Kidney tubule cell (primary cell): ENCODE measurements at regions not wholly inside any gene's neighbourhood (a gene's known extent, or its start where the extent isn't known, plus 50 kb on each side); places are given as distances from the start of the nearest gene placed in this dataset.
"Not testable (repeated sequence)": the region's sequence is repeated elsewhere in the genome, so short reads cannot be mapped to it uniquely, and the experiment has no call there.

Source experiments
- DNase-seq: peaks from one replicate; pipeline ENCODE4 v3.0.0-alpha.2; 2018; ENCODE audit warnings: low spot score

DNA sequence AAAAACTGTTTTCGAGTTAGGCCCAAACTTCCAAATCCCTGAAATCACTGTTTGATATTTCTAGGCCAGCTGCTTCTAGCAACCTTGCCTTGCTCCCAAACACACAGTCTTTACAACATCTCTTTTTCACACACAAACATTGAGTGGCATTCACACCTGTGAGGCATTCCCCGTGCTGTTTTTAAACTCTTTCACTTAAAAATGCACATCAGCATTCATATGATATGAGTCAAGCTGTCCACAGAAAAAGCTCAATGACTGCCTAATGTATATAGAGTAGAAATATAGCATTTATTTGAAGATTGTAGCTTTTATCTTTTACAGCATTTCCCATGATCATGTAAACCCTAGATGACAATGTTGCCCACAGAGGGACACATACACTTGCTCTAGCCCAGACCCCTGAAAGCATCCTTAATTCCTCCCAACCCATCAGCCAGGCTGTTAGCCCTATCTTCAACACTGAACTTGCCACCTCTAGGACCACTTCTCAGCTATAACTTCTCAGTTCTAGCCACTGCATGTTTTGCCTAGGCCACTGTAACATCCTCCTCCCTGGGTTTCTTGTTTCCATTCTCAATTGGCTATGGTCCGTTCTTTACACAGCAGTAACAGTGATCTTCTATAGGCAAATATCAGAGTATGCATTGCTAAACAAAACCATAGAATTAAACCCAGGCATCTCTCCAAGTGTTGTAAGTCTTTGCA lies 782.6 kb downstream of the DIPK2A start:
- DNase-seq, result no peak

DNA sequence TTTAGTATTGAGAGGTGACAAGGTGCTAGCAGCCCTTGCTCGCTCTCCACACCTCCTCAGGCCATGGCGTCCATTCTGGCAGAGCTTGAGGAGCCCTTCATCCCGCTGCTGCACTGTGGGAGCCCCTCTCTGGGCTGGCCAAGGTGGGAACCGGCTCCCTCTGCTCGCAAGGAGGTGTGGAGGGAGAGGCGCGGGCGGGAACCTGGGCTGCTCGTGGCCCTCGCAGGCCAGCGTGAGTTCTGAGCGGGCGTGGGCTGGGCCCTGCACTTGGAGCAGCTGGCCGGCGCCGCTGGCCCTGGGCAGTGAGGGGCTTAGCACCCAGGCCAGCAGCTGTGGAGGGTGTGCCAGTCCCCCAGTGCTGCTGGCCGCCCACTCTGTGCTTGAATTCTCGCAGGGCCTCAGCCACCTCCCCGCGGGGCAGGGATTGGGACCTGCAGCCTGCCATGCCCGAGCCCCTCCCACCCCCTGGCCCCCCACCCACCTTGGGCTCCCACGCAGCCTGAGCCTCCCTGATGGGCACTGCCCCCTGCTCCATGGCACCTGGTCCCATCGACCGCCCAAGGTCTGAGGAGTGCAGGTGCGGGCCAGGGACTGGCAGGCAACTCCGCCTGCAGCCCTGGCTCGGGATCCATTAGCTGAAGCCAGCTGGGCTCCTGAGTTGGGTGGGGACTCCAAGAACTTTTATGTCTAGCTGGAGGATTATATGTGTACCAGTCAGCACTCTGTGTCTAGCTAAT lies 785.2 kb downstream of the DIPK2A start:
- no peak for DNase-seq

DNA sequence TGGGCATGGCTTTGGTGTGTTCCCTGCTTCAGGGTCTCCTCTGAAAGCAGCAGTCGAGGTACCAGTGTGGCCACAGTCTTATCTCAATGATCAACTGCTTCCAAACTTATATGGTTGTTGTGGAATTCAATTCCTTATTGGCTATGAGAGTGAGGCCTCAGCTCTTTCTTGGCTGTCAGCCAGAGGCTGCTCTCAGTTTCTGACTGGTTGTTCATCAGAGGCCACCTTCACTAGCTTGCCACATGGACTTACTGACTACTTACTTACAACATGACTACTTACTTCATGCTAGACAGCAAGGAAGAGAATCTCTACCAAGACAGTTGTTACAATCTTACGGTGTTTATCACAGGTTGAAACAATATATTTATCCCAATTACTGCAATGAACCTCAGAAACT lies 789.2 kb downstream of the DIPK2A start:
- peak; percentile 2 for DNase-seq

DNA sequence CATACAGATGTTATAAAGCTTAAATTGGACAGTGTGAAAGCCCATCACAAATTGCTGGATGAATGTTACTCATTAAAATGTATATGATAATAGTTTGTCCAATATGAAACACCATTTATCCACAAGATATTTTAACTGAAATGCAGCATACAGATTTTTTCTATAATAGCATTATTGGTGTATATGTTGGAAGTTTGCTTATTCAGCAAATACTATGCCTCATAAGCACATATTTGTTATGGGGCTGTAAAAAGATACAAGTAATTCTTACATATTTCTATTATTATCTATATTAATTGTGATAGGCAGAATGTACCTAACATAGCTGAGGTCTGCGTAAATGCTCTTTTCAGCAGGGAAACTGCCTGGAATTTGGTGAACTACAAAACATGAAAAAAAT lies 790.5 kb downstream of the DIPK2A start:
- DNase-seq, result no peak

DNA sequence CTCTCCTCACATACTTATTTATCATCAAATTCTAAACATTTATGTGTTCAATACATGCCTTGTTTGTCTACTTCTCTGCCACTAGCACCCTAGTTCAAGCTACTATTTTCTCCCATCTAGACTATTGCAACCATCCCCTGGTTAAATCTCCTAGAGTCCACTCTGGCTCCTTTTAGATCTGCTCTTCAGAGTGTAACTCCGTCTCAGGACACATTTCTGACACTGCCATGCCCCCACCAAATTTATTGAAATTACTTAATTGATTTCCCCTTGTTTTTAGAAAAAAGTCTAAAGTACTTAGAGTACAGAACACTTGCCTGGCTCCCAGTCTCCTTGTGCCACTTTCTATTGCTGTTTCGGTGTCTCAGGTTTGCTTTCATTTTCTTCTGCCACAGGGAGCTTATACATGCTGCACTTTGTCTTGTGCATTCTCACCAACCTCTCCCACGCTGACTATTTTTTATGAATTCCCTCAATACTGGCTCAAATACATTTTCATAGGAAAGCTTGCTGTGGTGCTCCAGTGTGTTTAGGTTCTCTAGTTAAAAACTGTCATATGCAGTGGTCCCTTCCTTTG lies 792.3 kb downstream of the DIPK2A start:
- no peak for DNase-seq

DNA sequence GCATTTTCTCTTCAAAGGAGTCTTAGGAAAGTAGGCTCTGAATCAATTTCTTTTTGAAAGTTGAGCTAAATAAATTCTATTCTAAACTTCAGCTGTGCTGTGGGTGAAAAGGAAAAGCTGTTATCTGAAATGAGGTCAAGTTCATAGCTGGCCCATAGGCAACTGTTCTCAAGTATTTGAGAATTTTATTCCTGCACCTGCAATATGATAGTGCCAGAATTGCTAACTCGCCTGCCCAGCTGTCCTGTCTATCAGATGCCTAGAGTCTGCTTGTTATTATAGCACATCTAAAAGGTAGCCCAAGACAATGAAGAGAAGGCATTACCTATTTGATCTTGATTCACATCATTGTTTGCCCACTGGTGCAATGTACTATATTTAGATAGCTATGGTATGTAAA lies 798.7 kb downstream of the DIPK2A start:
- DNase-seq, result no peak

DNA sequence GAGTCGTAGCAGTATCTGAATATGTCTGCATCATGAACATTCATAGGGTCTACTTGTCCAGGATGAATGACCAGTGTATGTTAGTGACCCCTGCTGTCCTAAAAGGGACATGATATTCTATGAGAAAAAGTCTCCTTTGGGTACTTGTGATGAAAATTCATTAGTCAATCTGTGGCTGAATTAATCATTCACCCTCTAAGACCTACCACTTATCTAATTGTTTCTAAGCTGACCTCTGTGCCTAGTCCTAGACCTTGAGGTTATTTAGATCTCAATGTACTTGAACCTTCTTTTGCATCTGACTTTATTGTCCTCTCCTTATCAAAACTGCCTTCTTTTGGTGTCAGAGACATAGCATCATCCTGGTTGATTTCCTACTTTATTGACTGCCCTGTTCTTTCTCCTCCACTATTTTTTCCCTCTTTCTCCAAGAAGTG lies 799.3 kb downstream of the DIPK2A start:
- DNase-seq, result peak; percentile 30

DNA sequence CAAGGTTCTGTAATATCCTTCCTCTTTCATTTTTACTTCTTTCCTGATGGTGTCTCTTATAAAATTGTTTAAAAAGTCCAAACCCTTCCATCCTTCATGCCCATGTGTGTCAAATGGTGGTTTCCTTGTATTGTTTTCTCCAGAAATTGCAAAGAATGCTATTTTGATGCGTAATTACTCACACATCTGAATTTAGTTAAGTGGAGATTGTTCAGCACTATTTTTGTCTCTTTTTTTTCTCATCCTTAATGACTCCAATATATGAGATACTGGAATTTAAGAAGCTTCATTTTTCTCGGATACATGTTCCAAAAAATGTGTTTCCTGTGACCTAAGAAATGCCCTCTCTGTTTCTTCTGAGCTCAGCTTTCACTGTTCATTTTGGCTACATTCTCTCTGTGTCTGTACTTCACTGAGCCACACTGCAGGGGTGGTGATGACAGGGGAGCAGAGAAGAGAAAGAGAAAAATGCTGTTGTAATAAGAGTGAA lies 799.8 kb downstream of the DIPK2A start:
- DNase-seq, result no peak

DNA sequence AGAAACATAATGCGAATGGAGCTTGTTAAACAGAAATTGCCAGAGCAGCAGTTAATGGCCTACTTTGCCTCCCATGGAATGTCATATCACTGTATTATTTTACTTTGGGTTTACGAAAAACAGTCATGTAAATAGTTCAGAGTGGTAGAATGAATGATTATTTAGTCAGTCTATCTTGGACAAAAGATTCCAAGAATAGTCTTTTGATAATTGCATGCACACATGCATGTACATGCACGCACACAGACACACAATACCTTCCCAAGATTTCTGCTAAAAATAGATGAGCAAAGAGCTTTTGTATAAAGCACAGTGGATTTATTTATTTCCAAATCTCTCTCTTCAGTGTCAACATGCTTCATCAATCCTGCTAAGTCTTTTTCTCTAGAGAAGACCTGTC lies 800.7 kb downstream of the DIPK2A start:
- DNase-seq, result no peak

DNA sequence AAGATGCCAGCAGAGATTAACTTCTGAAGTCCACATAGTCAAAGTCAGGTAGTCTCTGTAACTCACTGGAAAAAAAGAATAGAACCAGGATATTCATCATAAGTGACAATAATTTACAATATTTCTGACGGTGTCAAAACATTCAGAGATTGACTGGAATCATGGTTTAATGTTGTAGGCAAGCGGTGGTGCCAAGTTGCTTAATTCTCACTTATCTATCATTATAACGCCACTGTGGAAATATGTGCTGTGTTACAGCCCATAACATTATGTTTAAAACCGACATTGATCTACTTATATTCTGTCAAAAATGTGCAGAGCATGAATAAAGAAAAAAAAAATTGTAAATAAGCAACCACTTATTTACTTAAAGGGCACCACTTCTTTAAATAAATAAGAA lies 801.7 kb downstream of the DIPK2A start:
- DNase-seq, result no peak

DNA sequence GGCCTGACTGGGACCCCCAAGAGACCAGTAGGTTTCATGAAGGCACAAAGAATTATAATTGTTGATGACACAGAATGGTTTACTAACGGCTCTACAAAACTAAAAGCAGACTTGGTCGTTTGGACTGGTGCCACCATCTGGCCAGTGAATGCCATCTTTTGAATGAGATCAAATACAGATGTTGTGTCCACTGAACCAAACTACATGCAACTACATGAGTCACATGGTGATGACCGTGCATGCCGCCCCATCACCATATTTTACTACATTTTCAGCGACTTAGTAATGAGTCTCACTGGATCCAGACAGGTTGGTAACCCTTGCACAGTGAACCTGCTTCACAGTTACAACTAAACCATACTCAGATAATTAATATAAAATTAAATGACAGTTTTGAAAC lies 803.3 kb downstream of the DIPK2A start:
- peak; percentile 17 for DNase-seq

DNA sequence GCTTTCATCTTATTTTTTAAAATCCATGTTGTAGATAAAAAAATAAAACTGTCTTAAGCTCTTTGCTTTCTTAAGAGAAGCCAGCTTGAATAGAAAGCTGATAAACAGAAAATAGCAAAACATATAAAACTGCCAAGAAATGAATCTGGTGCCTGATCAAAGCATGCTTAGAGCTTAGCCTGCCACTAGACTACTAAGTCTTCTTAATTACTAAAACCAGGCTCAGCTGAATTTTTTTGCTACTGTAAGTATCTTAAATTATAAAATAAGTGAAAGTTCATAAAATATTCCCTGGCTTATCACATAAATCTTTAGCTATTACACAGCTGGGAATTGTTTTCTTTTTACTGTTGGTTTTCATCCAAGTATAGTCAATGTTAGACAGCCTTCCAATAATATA lies 803.9 kb downstream of the DIPK2A start:
- DNase-seq, result no peak

DNA sequence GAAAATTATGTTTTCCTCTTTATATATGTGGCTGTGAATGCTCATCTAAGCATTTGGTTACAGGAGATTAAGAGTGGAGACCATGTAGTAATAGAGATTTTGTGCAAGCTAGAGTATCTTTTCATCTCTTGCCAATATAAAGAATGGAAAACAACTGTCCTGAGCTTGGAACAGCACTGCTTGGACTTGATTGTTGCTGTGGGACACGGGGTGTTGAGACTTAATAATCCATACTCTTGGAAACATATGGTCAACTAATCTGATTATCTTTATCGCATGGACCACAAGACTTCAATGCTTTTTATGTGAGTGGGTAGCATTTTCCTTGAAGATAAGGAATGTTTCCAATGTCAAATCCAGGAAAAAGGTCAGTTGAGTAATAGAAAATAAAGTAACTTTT lies 806.3 kb downstream of the DIPK2A start:
- DNase-seq, result no peak

DNA sequence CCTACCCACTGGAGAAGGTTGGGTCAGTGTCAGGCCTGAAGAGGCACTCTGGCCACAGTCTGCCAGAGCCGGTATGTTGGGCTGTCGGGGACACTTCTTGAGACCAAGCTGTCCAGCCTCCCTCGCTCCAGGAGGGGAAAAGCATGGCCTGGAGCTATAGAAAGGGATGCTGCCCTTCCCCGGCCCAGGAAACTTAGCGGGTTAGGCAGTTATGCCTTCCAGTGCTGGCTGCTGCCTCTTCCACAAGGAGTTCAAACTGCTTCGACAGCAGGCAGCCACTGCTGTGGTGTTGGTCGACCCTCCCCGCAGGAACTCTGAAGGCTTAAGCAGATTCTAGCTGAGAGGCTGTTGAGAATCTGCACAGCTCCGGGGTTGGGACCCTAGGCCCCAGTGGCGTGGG lies 819.4 kb downstream of the DIPK2A start:
- DNase-seq, result no peak

DNA sequence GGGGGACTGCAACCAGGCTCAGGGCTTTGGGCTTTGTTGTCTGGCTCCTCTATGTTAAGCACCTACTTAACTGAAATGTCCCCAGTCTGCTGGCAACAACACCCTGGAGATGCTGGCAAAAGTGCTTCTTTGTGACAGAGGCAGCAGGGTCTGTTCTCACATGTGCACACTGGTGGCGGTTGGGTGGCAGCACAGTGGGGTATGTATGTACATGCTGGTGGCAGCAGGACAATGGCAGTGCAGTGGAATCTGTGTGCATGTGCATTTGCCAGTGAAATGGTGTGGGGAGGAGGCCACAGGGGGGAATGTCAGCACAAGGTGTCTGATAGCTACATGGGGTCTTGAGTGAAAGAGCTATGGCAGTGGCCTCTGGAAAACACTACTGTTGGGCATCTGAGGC lies 830.3 kb downstream of the DIPK2A start:
- no peak for DNase-seq

DNA sequence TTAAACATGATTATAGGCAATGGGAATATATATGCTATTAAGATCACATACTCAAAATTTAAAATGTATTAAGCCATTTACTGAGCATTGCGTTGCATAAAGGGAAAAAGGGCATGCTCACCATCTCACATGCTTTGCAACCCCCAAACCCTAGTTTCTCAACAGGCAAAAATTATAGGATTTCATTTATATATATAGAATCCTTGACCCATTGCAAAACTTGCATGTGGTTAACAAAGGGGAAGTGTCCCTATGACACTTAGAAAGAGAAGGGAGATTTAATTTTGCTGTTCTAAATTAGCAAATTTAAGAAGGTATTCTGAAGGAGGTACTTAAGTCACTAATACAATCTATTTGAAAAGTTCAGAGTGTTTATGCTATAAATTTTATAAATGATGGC lies 837.8 kb downstream of the DIPK2A start:
- no peak for DNase-seq

DNA sequence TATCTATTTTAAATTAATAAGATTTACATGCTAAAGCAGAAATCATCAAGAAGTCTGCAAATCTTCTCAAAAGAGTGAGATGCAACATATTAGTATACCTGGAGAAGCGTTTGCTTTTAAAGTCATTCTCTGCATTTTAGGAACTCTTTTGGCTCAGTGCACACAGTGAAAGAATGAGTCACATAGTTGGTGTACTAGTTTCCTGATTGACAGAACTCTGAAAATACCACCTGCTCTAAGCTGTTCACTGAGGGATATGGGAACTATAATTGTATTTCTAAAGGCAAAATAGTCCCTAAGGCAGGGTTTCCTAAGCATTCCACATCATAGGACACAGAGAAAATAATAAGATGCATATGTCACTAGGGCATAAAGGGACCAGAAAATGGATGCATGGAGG lies 838.5 kb downstream of the DIPK2A start:
- DNase-seq, result no peak

DNA sequence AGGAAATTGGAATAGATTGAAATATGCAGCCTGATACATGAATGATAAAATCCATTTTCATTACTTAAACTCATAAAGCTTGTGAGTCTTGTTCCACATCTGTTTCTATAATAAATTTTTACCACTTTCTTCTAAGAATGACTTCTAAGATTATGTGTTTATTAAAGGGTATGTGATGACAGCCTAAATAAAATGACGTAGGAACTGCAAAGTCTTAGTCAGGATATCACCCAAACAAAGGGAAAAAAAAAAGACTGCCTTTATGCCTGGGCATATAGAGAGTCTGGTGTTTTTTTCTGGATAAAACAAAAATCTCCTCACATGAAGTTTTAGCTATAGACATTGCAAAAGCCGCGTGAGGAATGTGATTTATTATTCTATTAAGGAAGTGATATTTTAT lies 844.0 kb downstream of the DIPK2A start:
- DNase-seq, result no peak

DNA sequence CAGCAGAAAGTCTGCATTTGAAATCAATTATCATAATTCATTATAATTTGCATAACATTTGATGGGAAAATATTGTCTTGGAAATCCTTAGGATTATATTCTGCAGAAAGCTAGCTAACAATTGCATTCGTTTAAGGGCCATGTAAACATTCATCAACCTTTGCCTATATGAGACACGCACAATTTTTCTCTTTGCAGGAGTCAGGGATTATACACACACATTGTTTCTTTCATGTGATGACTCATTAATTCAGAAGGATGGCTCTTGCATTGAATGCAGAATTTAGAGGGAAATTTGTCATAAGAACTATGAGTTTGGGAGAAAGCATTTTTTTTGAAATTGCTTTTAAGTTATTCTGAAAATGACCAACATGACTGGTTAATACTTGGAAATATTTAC lies 844.7 kb downstream of the DIPK2A start:
- DNase-seq, result no peak

DNA sequence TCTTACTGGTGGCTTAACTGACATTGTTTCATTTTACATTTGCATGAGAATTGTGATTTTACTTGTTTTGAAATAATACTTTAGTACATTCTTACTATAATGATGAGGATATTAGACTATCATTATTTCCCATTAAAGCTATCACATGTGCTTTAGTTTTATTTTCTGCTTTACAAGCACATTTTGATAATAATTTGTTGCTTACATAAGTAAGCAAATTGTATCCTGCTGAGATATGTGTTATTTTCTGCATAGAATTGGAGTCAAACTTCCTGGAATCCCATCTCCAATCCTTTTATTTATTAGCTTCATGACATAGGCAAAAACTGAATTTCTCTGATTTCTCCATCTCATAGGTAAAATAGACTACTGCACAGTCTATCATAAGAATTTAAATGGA lies 847.4 kb downstream of the DIPK2A start:
- no peak for DNase-seq

DNA sequence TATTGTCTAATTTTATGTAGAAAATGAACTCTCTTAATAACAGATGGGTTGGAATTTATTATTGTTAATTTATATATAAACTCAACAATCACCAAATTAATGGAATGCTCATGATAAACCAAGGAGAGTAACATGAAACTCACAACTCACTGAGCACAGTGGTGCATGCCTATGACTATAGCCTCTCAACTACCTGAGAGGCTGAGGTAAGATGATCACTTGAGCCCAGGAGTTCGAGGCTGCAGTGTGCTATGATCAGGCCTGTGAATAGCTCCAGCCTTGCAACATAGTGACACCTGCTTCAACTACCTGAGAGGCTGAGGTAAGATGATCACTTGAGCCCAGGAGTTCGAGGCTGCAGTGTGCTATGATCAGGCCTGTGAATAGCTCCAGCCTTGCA lies 848.6 kb downstream of the DIPK2A start:
- DNase-seq, result not testable (repeated sequence)

DNA sequence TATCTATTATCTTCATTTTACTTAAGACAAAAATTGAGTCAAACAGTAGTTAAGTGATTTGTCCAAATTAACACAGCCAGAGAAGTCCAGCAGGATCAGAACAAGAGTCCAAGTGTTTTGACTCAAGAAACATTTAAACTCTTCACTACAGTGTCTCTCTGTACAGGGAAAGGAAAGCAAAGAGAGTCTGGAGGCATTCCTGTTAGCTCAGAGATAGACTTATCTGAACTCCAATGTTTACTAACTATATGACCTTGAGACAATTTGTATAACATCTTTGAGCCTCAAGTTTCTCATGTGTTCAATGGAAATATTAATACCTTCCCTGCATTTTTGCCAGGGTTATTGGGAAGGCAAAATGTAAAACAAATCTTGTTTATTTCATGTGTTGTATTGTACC lies 849.1 kb downstream of the DIPK2A start:
- no peak for DNase-seq

DNA sequence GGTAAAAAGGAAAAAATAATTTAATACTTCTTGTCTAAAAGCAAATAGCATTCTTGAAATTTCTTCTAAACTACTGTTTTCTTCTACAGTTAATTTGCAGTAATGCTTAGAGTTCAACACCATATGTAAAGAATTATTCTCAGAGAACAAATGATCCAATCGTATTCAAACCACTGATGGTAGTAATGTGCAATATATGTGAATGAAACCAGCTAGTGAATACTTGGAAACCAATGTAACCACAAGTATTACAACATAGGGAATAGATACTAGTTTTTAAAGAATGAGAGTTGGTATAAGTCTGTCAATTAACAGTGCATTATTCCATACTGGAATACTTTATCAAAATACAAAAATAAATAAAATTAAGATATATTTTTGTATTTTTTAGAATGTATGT lies 850.0 kb downstream of the DIPK2A start:
- no peak for DNase-seq
